Left hindlimb (tissue), 1 donor: ENCODE measurements at regions not wholly inside any gene's neighbourhood (a gene's known extent, or its start where the extent isn't known, plus 50 kb on each side); places are given as distances from the start of the nearest gene placed in this dataset.
"Not testable (repeated sequence)": the region's sequence is repeated elsewhere in the genome, so short reads cannot be mapped to it uniquely, and the experiment has no call there.

Source experiments
- DNase-seq: peaks from one replicate; pipeline ENCODE4 v3.0.0-alpha.2; 2018

DNA sequence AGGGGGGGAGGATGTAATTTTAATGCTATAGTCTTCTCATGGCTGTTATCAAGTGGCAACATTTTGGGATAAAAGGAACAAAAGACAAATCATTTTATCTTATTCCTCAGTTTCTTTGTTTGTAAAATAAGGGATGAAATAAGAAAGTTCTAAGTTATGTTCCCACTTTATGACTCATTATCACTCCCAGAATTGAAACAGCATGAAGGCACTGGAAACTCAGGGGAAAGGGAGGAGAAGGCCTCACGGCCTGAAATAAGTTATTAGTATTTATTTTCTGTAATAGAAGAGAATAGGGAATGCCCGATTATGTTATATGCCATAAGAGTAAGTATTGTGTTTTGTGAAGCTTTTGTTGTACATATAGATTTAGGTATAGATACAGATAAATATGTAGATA lies 85.0 kb upstream of the NAMPT start:
- DNase-seq = no peak

DNA sequence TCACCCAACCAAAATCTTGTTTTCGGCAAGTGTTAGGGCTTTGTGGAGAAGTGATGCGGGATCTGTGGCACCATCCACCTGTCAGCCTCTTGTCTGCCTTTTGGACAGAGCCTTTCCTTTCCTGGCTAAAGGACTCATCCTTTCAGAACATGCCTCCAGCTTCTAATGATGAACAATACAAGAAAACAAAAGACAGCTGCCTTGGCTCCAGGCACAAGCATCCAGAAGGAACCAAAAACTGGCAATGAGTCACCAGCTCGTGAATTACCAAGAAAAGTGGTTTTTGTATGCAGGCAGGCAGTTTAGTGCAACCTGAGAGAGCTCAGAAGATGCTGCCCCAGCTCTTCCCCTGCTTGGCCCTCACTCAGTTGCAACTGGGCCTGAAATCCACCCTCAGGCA lies 84.6 kb upstream of the NAMPT start:
- DNase-seq = no peak

DNA sequence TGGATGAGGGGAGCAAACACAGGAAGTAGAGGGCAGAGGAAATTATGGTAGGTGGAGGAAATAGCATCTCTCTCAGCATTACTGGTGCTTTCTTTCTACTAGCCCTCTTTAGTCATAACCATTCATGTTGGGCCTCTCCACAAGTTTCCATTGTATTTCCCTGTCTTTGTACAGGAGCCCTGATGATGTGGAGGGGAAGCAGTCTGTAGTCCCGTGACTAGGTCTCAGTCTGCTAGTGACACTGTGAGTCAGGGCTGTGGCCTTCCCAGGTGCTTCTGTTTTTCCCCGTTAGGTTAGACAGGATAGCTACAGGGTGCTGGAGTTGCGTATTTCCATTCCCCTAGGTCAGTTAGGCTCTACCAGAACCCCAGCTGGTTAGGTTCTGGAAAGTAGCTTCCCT lies 82.9 kb upstream of the NAMPT start:
- no peak for DNase-seq

DNA sequence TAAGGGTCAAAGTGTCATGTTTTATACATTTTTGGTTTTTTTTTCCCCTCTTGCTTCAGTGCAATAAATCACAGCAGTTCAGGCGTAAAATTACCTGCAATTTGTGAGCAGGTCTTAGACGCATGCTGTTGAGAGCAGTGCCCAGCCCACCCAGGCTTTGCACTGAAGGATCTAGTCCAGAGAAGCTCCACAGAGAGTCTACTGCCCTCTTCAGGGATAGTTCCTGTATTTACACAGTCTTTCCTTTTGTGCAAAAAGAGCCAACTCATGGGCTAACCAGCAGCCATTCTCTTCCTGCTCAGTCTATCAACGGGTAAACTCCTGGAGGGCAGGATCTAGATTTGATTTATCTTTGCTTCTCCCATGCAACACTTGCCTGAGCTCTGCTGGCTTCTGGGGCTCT lies 82.2 kb upstream of the NAMPT start:
- DNase-seq = no peak

DNA sequence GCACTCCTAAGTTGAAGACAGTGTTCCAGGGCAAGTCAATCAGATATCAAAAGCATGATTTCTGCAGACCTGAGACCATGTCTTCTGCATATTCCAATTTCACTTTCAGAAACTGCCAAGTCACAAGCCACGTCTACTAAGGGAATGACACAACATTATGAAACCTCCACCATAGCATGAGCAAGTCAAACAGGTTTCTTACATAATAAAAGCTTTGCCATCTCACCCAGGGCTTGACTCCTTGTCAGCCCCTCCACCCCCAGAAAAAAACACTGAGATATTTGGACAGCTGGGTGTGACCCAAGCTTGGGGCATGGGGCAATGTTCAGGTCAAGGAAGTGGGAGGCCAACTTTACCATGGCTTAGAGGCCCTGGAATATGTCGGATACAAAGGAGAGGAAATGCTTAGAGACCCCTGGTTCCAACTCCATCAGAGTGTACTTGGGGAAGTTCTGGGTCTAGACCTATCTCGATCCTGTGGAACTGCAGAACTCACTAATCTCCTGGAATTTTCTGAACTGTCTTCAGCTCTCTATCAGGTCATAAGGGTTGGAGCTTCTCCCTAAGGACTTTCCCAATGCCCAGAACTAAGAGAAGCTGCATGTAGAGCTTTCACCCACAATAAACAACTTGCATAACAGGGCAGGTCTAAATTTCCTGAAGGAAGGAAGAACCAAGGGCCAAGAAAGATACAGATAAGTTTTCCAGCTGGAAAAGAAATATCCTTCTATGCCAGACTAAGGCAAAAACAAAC lies 80.6 kb upstream of the NAMPT start:
- DNase-seq = no peak

DNA sequence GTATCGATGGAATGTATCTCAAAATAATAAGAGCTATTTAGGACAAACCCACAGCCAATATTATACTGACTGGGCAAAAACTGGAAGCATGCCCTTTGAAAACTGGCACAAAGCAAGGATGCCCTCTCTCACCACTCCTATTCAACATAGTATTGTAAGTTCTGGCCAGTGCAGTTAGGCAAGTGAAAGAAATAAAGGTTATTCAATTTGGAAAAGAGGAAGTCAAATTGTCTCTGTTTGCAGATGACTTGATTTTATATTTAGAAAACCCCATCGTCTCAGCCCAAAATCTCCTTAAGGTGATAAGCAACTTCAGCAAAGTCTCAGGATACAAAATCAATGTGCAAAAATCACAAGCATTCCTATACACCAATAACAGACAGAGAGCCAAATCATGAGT lies 77.7 kb upstream of the NAMPT start:
- DNase-seq = not testable (repeated sequence)

DNA sequence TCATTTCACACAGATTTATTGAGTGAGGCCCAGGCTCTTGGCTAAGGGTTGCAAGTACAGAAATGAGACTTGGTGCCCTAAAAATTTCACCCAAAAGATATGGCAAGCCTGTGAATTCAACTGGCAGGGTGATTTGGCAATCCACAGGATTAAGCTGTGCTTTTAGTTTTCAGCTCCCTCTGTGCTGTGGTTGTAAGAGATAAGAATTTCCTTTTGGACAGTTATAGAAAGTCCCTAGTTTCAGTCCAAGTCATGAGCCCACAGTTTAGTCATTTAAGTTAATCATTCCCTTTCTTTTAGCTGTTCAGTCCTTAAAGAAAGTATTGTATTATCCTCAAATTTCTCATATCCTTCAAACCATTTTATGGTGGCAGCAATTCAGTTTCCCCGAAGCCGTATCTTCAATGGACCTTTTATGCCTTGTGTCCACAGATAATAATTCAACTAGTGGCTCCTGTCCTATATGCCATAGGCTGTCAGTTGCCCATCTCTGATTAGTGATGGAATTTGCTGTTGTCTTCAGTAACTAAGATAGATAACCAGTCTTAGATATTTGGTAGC lies 73.4 kb upstream of the NAMPT start:
- DNase-seq = no peak

DNA sequence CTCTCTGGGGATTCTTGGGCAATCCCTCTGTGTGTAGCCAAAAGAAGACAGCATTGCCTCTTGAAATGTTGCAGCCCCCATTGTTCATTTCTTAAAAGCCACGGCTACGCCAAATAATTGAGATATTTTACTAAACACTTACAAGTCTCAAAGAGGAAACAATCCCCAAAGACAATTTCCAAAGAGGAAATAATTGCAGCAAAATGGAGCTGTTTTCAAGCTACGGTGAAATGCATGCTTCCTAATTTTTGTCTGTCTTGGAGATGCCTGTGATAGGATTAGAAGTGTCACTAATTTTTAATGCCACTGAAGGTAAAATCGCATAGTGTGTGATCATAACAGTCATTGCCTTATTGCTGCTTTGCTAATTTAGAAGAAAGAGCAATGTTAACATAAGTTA lies 72.9 kb upstream of the NAMPT start:
- DNase-seq = no peak

DNA sequence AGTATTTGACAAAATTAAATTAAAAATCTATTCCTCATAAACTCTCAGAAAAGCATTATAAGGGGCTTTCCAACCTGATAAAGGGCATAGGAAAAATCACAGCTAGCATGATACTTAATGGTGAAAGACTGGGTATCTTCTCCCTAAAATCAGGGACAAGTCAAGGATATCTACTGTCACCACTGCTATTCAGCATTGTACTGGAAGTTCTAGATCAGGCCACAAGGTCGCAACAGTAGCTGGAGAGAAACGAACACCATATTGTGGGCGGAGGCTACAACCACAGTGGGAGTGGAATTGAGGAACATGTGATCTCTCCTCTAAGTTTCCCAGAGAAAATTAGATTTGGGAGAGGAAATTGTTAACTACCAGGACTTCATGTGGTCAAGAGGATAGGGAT lies 70.0 kb upstream of the NAMPT start:
- no peak for DNase-seq

DNA sequence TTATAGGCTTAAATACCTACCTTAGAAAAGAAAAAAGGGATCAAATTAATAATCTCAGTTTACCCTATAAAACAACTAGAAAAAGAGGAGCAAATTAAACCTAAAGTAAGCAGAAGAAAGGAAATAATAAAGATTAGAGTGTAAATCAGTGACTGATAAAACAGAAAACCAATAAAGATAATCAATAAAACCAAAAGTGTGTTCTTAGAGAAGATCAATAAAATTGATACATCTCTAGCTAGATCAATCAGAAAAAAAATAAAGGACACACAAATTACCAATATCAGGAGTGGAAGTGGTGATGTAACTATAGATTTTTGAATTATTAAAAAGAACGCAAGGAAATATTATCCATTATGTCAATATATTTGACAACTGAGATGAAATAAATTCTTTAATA lies 69.2 kb upstream of the NAMPT start:
- DNase-seq = no peak

DNA sequence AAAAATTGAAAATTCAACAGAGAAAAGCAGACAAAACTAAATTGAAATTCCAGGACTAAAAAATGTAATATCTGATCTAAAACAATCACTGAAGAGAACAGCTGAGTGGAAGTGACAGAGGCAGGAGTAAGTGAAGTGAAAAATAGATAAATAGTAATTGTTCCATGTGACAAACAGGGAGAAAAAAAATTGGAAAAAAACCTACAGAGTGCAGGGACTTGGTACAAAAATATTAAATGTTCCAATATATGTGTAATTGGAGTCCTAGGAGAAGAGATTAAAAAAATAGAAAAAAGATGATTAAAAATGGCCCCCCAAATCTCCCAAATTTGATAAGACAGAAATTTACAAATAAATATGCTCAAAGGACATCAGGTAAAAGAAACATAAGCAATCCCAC lies 63.4 kb upstream of the NAMPT start:
- DNase-seq = no peak

DNA sequence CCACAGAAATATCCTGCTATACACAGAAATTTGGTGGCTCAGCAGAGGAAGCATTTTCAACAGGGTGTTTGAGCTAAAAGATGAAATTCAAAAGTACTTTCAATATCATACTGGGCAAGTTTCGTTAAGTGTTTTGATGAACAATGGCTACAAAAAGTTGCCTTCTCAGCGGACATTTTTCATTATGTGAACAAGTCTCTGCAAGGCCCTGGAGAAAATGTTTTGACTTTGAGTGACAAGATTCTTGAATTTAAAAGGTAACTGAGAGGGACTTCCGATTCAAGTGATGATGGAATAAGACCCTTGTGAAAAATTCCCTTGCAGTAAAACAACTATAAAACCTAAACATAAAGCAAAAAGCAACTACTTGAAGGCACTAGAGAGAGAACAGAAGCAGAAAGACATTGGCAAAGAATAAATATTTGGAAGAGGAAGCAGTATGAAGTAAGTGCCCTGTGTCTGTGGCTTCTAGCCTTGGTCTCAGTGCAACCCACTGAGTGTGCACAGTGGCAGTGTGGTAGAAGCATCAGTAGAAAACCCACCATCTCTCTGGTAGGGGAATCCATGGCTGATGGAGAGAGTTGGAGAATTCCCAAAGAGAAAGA lies 62.5 kb upstream of the NAMPT start:
- DNase-seq = no peak

DNA sequence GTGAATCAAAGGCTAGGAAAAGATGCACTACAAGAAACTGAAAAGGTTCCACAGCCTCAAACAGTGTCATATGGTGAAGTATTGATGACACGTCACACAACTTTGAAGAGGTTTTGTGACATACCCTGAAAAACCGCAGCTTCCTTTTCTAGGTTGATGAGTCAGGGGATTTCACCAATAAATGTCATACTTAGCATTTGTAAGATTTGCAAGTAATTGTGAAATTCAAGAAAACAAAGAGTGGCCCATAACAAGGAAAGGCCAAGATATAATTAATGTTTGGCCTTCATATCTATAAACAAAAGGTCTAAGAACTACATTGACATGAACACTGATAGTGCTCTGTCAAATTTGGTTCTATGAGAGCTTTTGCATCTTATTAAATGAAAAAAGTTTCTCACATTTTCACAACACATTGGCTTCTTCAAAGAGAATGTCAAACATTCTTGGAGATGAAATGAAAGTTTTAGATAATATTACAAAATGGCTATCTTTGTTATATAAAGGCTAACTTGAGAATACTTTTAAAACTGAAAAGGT lies 62.0 kb upstream of the NAMPT start:
- DNase-seq = no peak

DNA sequence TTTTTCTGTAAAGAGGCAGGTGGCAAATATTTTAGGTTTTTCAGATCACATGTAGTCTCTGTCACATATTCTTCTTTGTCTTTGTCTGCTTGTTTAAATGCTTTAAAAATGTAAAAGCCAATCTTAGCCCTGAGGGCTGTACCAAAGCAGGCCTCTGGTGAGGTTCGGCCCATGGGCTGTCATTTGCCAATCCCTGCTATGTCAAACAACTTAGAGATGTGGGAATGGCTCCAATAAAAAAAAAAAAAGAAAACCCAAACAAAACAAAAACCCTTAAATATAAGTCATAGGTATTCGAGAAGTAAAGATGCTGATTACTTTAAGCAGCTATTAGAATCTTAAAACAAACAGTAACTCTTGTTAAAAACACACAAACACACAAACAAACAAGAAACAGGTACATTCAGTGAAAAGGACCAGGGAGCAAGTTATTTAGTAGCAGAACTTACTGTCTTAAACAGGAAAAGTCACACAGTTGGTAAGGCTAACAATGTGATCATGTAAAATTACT lies 61.4 kb upstream of the NAMPT start:
- no peak for DNase-seq

DNA sequence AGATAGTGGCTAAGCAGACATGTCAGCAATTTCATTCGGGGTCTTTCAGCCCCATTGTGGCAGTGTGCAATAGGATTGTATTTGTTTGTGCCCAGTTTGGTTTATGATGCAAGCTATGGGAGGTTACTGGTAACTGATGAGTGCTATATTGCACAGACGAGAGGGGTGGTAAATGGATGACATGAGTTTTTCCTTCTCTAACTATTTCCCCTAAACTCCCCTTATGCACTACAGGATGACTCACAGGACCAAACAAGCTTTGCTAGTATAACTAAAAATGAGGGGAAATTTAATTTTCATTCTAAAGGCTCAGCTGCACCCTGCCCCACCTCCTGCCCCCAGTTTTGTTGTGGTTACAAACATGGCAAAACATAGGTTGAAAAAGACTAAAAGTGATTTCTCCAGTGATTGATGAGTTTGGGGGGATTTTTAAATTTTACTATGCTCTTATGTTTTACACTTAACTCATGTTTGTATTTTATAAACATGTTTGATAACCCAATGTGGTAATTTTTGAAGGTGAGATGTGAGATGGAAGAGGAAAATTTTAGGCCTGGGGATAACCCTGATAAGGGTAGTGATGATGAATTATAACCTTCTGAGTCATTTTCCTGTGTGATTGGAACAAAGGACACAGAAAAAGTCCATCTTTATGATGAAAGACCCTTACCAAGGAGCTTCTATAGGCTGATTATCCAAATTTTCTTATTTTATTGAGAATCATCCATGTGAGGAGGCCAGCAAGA lies 60.8 kb upstream of the NAMPT start:
- no peak for DNase-seq

DNA sequence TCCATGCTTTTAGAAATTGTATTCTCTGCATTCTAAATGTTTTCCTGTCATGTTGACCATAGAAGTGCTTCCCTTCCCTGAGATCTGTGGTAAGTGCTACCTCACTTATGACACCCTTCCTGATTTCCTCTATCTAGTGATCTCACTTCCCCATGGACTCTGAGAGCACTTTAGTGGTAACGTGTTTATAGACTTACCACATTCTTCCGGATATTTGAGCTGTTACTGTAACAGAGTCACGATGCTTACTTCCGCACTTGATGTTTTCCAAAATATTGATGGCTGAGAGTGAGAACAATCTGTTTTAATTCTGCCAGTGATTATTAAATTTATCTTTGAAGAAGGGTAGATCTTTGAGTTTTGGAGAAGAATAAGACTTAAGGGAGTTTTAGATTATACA lies 60.1 kb upstream of the NAMPT start:
- DNase-seq = no peak

DNA sequence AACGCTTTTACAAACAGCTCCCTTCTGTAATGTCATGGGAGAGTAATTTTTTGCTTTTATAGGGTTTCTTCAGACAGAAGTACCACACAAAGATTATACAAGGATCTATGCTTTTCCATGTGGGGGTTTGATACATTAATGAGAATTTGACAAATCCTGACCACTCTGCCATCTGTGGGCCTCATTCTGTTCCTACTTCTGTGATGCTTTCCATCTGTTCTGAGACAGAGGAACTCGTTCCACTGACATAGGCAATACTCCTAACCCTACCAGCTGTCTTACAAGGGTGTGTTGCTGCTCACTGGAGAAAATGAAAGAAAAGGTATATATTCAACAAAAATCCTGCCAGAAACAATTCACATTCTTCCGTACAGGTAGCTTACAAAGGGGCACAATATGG lies 59.4 kb upstream of the NAMPT start:
- DNase-seq = no peak

DNA sequence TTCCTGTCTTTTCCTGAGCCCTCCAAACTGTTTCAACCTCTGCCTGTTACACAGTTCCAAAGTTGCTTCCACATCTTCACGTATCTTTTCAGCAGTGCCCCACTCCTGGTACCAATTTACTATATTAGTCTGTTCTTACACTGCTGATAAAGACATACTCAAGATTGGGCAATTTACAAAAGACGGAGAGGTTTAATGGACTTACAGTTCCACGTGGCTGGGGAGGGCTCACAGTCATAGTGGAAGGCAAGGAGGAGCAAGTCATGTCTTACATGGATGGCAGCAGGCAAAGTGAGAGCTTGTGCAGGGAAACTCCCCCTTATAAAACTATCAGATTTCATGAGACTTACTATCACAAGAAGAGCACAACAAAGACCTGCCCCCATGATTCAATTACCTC lies 57.3 kb upstream of the NAMPT start:
- not testable (repeated sequence) for DNase-seq

DNA sequence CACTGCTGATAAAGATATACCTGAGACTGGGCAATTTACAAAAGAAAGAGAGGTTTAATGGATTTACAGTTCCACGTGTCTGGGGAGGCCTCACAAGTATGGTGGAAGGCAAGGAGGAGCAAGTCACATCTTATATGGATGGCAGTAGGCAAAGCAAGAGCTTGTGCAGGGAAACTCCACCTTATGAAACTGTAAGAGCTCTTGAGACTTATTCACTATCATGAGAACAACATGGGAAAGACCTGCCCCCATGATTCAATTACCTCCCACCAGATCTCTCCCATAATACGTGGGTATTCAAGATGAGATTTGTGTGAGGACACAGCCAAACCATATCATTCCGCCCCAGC lies 55.4 kb upstream of the NAMPT start:
- not testable (repeated sequence) for DNase-seq

DNA sequence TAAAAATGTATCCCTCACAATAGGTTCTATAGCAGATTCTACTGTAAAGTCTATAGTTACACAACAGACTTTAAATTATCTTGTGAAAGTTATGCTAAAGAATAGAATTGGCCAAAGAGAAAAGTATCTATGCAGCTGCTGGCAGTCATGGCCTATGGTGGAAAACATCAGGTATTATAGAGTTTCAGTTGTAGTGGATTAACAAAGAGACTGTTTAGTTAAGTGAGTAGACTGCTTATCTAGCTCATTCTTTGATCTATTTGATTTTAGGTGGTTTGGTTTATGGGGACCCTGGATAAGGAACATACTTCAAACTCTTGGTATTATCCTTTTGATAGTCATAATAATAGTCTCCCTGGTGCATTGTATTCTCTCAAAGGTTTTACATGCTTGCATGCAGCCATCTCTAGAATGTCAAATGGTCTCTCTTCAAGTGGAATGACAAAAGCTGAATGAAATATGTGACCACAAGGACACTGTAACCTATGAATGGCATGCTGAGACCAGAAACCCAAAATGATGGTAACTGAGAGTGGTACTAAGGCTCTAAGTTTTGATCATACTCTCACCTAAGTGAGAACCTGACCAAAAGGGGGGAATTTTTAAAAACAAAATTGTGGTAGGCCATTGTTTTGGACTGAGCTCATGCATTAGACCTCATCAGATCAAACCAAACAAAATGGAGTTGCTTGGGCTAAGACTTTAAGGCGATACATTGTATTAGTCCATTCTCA lies 54.9 kb upstream of the NAMPT start:
- no peak for DNase-seq

DNA sequence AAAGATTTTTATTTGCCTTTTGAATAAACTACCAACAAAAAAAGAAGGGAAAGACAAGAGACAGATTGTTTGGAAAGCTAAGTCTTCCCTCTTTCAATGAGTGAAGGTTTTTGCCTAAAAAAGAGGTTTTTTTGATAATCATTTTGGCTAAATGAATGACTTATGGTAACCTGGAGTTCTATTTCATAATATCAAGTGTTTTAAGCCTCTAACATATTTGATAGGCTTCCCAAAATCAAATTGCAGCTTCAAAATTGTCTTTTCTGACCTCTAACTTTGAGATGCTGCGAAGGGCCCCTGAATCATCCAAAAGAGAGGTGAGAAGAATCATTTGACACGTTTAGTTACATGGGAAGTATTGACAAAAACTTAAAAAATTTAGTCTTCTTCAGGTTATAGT lies 53.0 kb upstream of the NAMPT start:
- no peak for DNase-seq

DNA sequence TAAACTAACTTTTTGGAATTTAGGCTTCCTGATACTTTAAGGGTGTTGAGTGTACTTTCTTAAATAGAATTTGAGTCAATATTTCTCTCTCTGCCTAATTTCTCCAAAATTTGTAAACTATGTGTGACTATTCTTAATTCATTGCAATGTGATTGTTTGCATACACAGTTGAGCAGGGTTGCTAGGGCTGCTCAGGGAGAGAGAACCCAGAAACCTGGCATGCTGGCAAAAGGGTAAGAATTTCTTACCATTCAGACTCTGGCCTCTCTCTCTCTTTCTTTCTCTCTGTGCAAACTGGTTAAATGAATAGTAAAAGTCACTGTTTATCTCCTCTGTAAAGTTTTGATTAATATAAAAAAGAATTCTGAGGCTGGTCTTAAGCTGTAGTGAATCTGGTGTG lies 51.0 kb upstream of the NAMPT start:
- DNase-seq = no peak
